Nephron progenitor cell (in vitro differentiated cells): ENCODE measurements at regions not wholly inside any gene's neighbourhood (a gene's known extent, or its start where the extent isn't known, plus 50 kb on each side); places are given as distances from the start of the nearest gene placed in this dataset.

Source experiments
- DNase-seq: peaks from one replicate; pipeline ENCODE4 v3.0.0; 2021
- H3K27ac Mint-ChIP-seq: 2 replicates; pipeline ENCODE4 v1.8.0; 2021; ENCODE audit warnings: mild to moderate bottlenecking, moderate library complexity, mixed read lengths
- H3K27me3 Mint-ChIP-seq: 2 replicates; pipeline ENCODE4 v1.8.0; 2021; ENCODE audit warnings: mild to moderate bottlenecking, low read depth, mixed read lengths; ENCODE audit not compliant: poor library complexity
- H3K36me3 Mint-ChIP-seq: 2 replicates; pipeline ENCODE4 v1.8.0; 2021; ENCODE audit warnings: low read depth, mixed read lengths
- H3K4me1 Mint-ChIP-seq: 2 replicates; pipeline ENCODE4 v1.8.0; 2021; ENCODE audit warnings: mixed read lengths
- H3K4me3 Mint-ChIP-seq: 2 replicates; pipeline ENCODE4 v1.8.0; 2021; ENCODE audit warnings: mild to moderate bottlenecking, moderate library complexity, mixed read lengths
- H3K9me3 Mint-ChIP-seq: 2 replicates; pipeline ENCODE4 v1.8.0; 2021; ENCODE audit warnings: mild to moderate bottlenecking, moderate library complexity, mixed read lengths
- CTCF ChIP-seq: fragments of 200-600 bp; sonication (generic); IDR thresholded peaks from 2 replicates; pipeline ENCODE4 v1.5.0; 2021; ENCODE audit warnings: antibody characterized with exemption

DNA sequence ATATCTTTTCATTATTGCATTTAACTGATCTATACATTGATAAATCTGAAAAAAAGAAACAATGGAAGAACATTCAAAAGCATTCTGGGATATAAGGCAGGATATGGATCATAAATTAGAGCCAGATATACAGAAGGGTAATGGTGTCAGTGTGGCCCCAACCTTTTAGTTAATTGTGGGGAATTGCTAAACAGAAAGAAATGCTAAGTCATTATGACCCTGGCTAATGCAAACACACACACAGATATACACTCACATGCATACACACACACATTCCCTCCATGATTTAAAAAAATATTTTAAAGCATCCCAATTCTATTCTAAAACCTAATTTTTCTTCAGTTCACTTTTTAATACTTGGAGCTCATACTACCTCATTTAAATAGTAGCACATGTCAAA lies 404.5 kb downstream of the BCAT1 start:
- peaks cover 4% of the 10 kb centered on the region for H3K27me3 Mint-ChIP-seq
- peaks cover 16% of the 10 kb centered on the region for H3K36me3 Mint-ChIP-seq
- DNase-seq = no peak
- H3K4me1 Mint-ChIP-seq = no peaks in the 10 kb centered on the region
- H3K4me3 Mint-ChIP-seq = no peak overlapping the region
- H3K9me3 Mint-ChIP-seq = peaks cover 7% of the 10 kb centered on the region
- TF ChIP-seq CTCF = no peak
- H3K27ac Mint-ChIP-seq = no peak overlapping the region

DNA sequence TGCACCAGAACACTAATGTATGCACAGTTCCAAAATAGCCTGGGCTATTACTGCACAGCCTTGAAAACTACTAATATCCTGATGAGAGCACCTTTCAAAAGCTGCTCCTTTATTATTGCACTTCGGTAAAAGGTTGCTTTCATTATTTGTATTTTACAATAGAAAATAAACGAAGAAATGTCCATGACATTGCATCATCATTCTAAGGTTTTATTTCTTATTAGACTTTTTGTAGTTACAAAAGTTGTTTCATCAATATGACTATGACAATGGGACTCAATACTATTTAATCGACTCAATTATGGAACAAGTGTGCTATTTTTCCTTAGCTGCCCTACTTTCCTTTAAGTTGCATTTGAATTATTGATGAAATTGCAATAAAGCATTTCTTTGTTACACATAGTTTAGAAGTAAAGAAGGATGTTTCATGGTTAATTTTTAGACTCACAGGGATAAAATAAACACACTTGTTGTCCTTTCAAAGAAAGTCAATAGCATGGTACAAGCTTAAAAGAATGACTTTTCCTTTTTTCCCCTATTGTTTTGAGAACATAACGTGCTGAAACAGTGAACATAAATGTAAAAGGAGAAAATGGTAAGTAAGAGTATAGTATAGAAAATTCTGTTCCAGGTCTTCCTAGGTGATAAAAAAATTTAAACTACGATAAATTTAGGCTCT lies 407.6 kb downstream of the BCAT1 start:
- peaks cover 21% of the 10 kb centered on the region for H3K4me1 Mint-ChIP-seq
- peaks cover 1% of the 10 kb centered on the region for H3K9me3 Mint-ChIP-seq
- peak overlapping the region; percentile 26 for H3K27ac Mint-ChIP-seq
- H3K4me3 Mint-ChIP-seq = no peak overlapping the region
- peaks cover 1% of the 10 kb centered on the region for H3K36me3 Mint-ChIP-seq
- H3K27me3 Mint-ChIP-seq = peaks cover 4% of the 10 kb centered on the region
- TF ChIP-seq CTCF = no peak
- DNase-seq = no peak

- no peak overlapping the region for H3K27ac Mint-ChIP-seq
- H3K27me3 Mint-ChIP-seq = peaks cover 4% of the 10 kb centered on the region
- no peaks in the 10 kb centered on the region for H3K36me3 Mint-ChIP-seq
- no peak for TF ChIP-seq CTCF
- no peak for DNase-seq
- peaks cover 37% of the 10 kb centered on the region for H3K4me1 Mint-ChIP-seq
- no peaks in the 10 kb centered on the region for H3K9me3 Mint-ChIP-seq
- H3K4me3 Mint-ChIP-seq = no peak overlapping the region
These were observed 409.3 kb downstream of the BCAT1 start for GRCh38 chr12:24539646-24540045.

DNA sequence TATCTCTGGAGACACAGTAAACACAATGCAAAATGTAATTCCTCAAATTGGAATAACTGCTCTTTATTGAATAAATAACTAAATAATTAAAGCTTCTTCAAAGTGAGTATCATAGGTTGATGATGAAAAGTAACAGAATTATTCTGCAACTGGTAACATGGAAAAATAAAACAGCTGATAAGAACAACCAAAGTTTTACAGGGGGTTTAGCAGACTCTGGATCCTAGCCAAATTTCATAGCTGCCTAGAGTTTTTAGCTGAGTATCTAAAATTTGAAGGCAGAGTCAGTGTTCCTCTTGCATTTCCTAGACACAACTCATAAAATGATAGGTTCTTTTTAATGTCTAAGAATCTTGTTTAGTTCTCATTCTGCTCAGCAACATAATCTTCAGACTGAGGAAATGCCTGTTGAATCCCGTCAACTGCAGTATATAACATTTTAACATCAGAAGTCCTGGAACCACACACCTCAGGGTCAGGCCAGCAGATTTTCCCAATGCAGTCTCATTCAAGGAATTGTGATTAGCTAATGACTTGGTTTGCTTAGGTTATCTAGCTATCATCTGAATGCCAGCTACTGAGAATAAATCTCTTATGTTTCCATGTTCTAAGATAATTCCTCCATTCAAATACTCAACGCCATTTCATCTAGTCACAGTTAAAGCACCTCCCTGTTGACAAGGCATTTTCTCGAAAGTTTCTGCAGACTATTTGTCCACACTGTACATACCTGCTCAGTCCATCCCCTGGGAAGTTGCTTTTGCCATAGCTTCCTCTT lies 411.6 kb downstream of the BCAT1 start:
- H3K27me3 Mint-ChIP-seq = peaks cover 7% of the 10 kb centered on the region
- no peak overlapping the region for H3K4me3 Mint-ChIP-seq
- no peaks in the 10 kb centered on the region for H3K9me3 Mint-ChIP-seq
- H3K27ac Mint-ChIP-seq = no peak overlapping the region
- DNase-seq = no peak
- H3K4me1 Mint-ChIP-seq = peaks cover 40% of the 10 kb centered on the region
- no peaks in the 10 kb centered on the region for H3K36me3 Mint-ChIP-seq
- TF ChIP-seq CTCF = no peak

- no peaks in the 10 kb centered on the region for H3K9me3 Mint-ChIP-seq
- peaks cover 40% of the 10 kb centered on the region for H3K4me1 Mint-ChIP-seq
These were observed 413.4 kb downstream of the BCAT1 start for GRCh38 chr12:24535334-24536069.

More at GRCh38 chr12:24535334-24536069, 413.4 kb downstream of the BCAT1 start:
- H3K4me3 Mint-ChIP-seq = no peak overlapping the region
- no peak overlapping the region for H3K27ac Mint-ChIP-seq
- DNase-seq = no peak
- no peaks in the 10 kb centered on the region for H3K36me3 Mint-ChIP-seq
- no peak for TF ChIP-seq CTCF
- H3K27me3 Mint-ChIP-seq = peaks cover 4% of the 10 kb centered on the region
